ENCODE measurements at regions not wholly inside any gene's neighbourhood (a gene's known extent, or its start where the extent isn't known, plus 50 kb on each side); places are given as distances from the start of the nearest gene placed in this dataset.

- DNase-seq, result no peak
These were observed 53.1 kb downstream of the CH25H start for GRCh38 chr10:89153971-89154370.

GRCh38 chr10:89153116-89153515, 54.0 kb downstream of the CH25H start:
- DNase-seq, result no peak

GRCh38 chr10:89151857-89152256, 55.3 kb downstream of the CH25H start:
- DNase-seq, result no peak

- DNase-seq, result no peak
These were observed 59.1 kb downstream of the CH25H start for GRCh38 chr10:89148061-89148460.

GRCh38 chr10:89147256-89147655, 59.9 kb downstream of the CH25H start:
- no peak for DNase-seq

- DNase-seq, result no peak
These were observed 62.3 kb downstream of the CH25H start for GRCh38 chr10:89144836-89145235.

- DNase-seq, result no peak
These were observed 64.5 kb downstream of the CH25H start for GRCh38 chr10:89142590-89142989.

- no peak for DNase-seq
These were observed 68.2 kb downstream of the CH25H start for GRCh38 chr10:89138755-89139490.

GRCh38 chr10:89134963-89135362, 72.2 kb downstream of the CH25H start:
- DNase-seq, result no peak

GRCh38 chr10:89129911-89130310, 77.2 kb downstream of the CH25H start:
- DNase-seq, result no peak

GRCh38 chr10:89122433-89123051, 84.6 kb downstream of the CH25H start:
- DNase-seq, result no peak

GRCh38 chr10:89121764-89122020, 85.4 kb downstream of the CH25H start:
- DNase-seq, result no peak

GRCh38 chr10:89120931-89121763, 86.0 kb downstream of the CH25H start:
- no peak for DNase-seq

GRCh38 chr10:89119651-89120050, 87.5 kb downstream of the CH25H start:
- no peak for DNase-seq

GRCh38 chr10:89118091-89118490, 89.0 kb downstream of the CH25H start:
- DNase-seq, result no peak

GRCh38 chr10:89115876-89116627, 91.1 kb downstream of the CH25H start:
- no peak for DNase-seq

- DNase-seq, result no peak
These were observed 92.1 kb downstream of the CH25H start for GRCh38 chr10:89114846-89115625.

GRCh38 chr10:89102735-89103134, 104.4 kb downstream of the CH25H start:
- no peak for DNase-seq

GRCh38 chr10:89101943-89102342, 105.2 kb downstream of the CH25H start:
- DNase-seq, result no peak

GRCh38 chr10:89100680-89101079, 106.4 kb downstream of the CH25H start:
- no peak for DNase-seq

GRCh38 chr10:89097226-89097625, 106.6 kb downstream of the FAS start:
- no peak for DNase-seq

GRCh38 chr10:89095701-89096391, 105.2 kb downstream of the FAS start:
- DNase-seq, result no peak

Data from T-helper 2 cell (primary cell).